Gastrocnemius medialis (tissue), 4 donors: ENCODE measurements at regions not wholly inside any gene's neighbourhood (a gene's known extent, or its start where the extent isn't known, plus 50 kb on each side); places are given as distances from the start of the nearest gene placed in this dataset.

Source experiments
- ATAC-seq, 2 donors: fragments of 150-250 bp; one replicate each; pipeline ENCODE4 v1.9.1; 2016
- DNase-seq, 2 donors: peaks; one replicate each; pipeline ENCODE4 v3.0.0-alpha.2; 2019
- H3K27ac ChIP-seq, 4 donors: fragments of 200-600 bp; sonication (generic); 1 replicate in 1 of 4; 2 replicates in 3 of 4; pipeline ENCODE4 v1.5.1; 2016 to 2018; ENCODE audit warnings: mild to moderate bottlenecking in 2 of 4, moderate library complexity in 1 of 4
- H3K27me3 ChIP-seq, 3 donors: fragments of 200-600 bp; sonication (generic) in 2 of 3; 1 replicate in 1 of 3; 2 replicates in 2 of 3; pipeline versions ENCODE4 v1.5.1 to v1.6.0; 2016 to 2019; ENCODE audit warnings: mild to moderate bottlenecking in 1 of 3, moderate library complexity in 1 of 3
- H3K36me3 ChIP-seq, 2 donors: fragments of 200-600 bp; sonication (generic) in 1 of 2; one replicate each; pipeline ENCODE4 v1.5.1; 2017 to 2018
- H3K4me1 ChIP-seq, 2 donors: fragments of 200-600 bp; sonication (generic) in 1 of 2; one replicate each; pipeline ENCODE4 v1.5.1; 2016 to 2017; ENCODE audit warnings: mild to moderate bottlenecking in 2 of 2
- H3K4me3 ChIP-seq, 4 donors: fragments of 200-600 bp; sonication (generic) in 3 of 4; 1 replicate in 1 of 4; 2 replicates in 3 of 4; pipeline ENCODE4 v1.5.1; 2016 to 2019; ENCODE audit warnings: mild to moderate bottlenecking in 2 of 4
- H3K9me3 ChIP-seq, 3 donors: fragments of 200-600 bp; sonication (generic) in 2 of 3; 1 replicate in 1 of 3; 2 replicates in 2 of 3; pipeline ENCODE4 v1.5.1; 2016 to 2019
- CTCF ChIP-seq, 5 experiments: fragments of 450-650 bp in 3 of 5; fragments of 200-600 bp in 2 of 5; sonication (generic) in 2 of 5; IDR thresholded peaks in 4 of 5; conservative IDR thresholded peaks in 1 of 5; 1 replicate in 4 of 5; 2 replicates in 1 of 5; pipeline ENCODE4 v1.5.1; 2016 to 2019; ENCODE audit warnings: antibody characterized with exemption in 5 of 5, mild to moderate bottlenecking in 3 of 5, moderate library complexity in 3 of 5
- POLR2A ChIP-seq, 2 donors: fragments of 450-650 bp; IDR thresholded peaks; one replicate each; pipeline ENCODE4 v1.6.1; 2017; ENCODE audit warnings: antibody characterized with exemption in 2 of 2, mild to moderate bottlenecking in 2 of 2, moderate library complexity in 2 of 2
- in situ Hi-C, 4 donors: fragments of 200-750 bp; cut with MboI; loops; one replicate each; pipeline versions ENCODE4 v1.15.0 to v1.8.0; 2017; ENCODE audit warnings: low sequenced_read_pairs in 4 of 4
- intact Hi-C: fragments of 100-400 bp; cut with DNase I; formaldehyde crosslinking; loops from one replicate; pipeline ENCODE4 v1.15.1; 2023; ENCODE audit warnings: low total_unique reads

- DNase-seq (no peak), ATAC-seq (no peak)
- intact Hi-C loops = no loop called here
- Histone ChIP-seq H3K36me3 (no peaks in the 10 kb centered on the region), H3K27me3 (peaks cover 6 to 20% (median 18%) of the 10 kb centered on the region in 3 donors), H3K27ac (no peak overlapping the region), H3K9me3 (no peaks in the 10 kb centered on the region), H3K4me3 (no peak overlapping the region), H3K4me1 (no peaks in the 10 kb centered on the region)
- in situ Hi-C loops = no loop called here
- TF ChIP-seq POLR2A (IDR thresholded peaks at IDR 0.05) = no peak
- TF ChIP-seq CTCF (IDR thresholded peaks at IDR 0.05 in 4 of 5, conservative IDR thresholded peaks at IDR 0.05 in 1 of 5) = no peak
Measured at GRCh38 chr6:41418741-41419140, 83.3 kb downstream of the NCR2 start.

- in situ Hi-C loops (no loop called here), intact Hi-C loops (no loop called here)
- H3K9me3 ChIP-seq = no peaks in the 10 kb centered on the region
- no peak overlapping the region for H3K4me3 ChIP-seq
- H3K27ac ChIP-seq = no peak overlapping the region
- TF ChIP-seq POLR2A (IDR thresholded peaks at IDR 0.05) (no peak), CTCF (IDR thresholded peaks at IDR 0.05 in 4 of 5, conservative IDR thresholded peaks at IDR 0.05 in 1 of 5) (no peak)
- DNase-seq (no peak), ATAC-seq (no peak)
- H3K27me3 ChIP-seq = peaks cover 4 to 15% (median 14%) of the 10 kb centered on the region in 3 donors
- H3K4me1 ChIP-seq = no peaks in the 10 kb centered on the region
- H3K36me3 ChIP-seq = no peaks in the 10 kb centered on the region
Measured at GRCh38 chr6:41419385-41419784, 84.0 kb downstream of the NCR2 start.

GRCh38 chr6:41420186-41420585 lies 84.8 kb downstream of the NCR2 start:
- TF ChIP-seq CTCF (IDR thresholded peaks at IDR 0.05 in 4 of 5, conservative IDR thresholded peaks at IDR 0.05 in 1 of 5) (no peak), POLR2A (IDR thresholded peaks at IDR 0.05) (no peak)
- in situ Hi-C loops = loop anchor here (5.0 to 10.0 kb wide), 2 partner anchors 172 to 175 kb away; no protein-coding TSS in a partner anchor

GRCh38 chr6:41422161-41422560 lies 86.8 kb downstream of the NCR2 start:
- Histone ChIP-seq H3K36me3 (no peaks in the 10 kb centered on the region), H3K9me3 (no peaks in the 10 kb centered on the region), H3K4me1 (no peaks in the 10 kb centered on the region), H3K27me3 (peaks cover 0 to 1% (median 0%) of the 10 kb centered on the region in 3 donors), H3K27ac (no peak overlapping the region), H3K4me3 (no peak overlapping the region)
- intact Hi-C loops = loop anchor here (10.0 kb wide), 1 partner anchor 83 kb away; no protein-coding TSS in a partner anchor
- ATAC-seq = no peak
- no peak for DNase-seq
- in situ Hi-C loops = loop anchor here (5.0 to 10.0 kb wide), 2 partner anchors 170 to 173 kb away; no protein-coding TSS in a partner anchor
- no peak for TF ChIP-seq CTCF (IDR thresholded peaks at IDR 0.05 in 4 of 5, conservative IDR thresholded peaks at IDR 0.05 in 1 of 5)
- TF ChIP-seq POLR2A (IDR thresholded peaks at IDR 0.05) = no peak

More at GRCh38 chr6:41420186-41420585, 84.8 kb downstream of the NCR2 start:
- ATAC-seq (no peak), DNase-seq (no peak)
- Histone ChIP-seq H3K36me3 (no peaks in the 10 kb centered on the region), H3K27me3 (peaks cover 0 to 14% (median 12%) of the 10 kb centered on the region in 3 donors), H3K9me3 (no peaks in the 10 kb centered on the region), H3K4me1 (no peaks in the 10 kb centered on the region), H3K27ac (no peak overlapping the region), H3K4me3 (no peak overlapping the region)
- intact Hi-C loops = loop anchor here (10.0 kb wide), 1 partner anchor 85 kb away; no protein-coding TSS in a partner anchor

- TF ChIP-seq POLR2A (IDR thresholded peaks at IDR 0.05) (no peak), CTCF (IDR thresholded peaks at IDR 0.05 in 4 of 5, conservative IDR thresholded peaks at IDR 0.05 in 1 of 5) (no peak)
- Histone ChIP-seq H3K9me3 (no peaks in the 10 kb centered on the region), H3K36me3 (no peaks in the 10 kb centered on the region), H3K4me1 (no peaks in the 10 kb centered on the region), H3K27me3 (no peaks in the 10 kb centered on the region), H3K4me3 (no peak overlapping the region), H3K27ac (no peak overlapping the region)
- intact Hi-C loops = loop anchor here (10.0 kb wide), 1 partner anchor 82 kb away; no protein-coding TSS in a partner anchor
- ATAC-seq (no peak), DNase-seq (no peak)
- in situ Hi-C loops = loop anchor here (5.0 to 10.0 kb wide), 2 partner anchors 169 to 172 kb away; no protein-coding TSS in a partner anchor
Measured at GRCh38 chr6:41423002-41423401, 87.6 kb downstream of the NCR2 start.
